Epithelial cell of esophagus (primary cell): ENCODE measurements at regions not wholly inside any gene's neighbourhood (a gene's known extent, or its start where the extent isn't known, plus 50 kb on each side); places are given as distances from the start of the nearest gene placed in this dataset.

Experiments used
- DNase-seq: peaks from one replicate; pipeline ENCODE4 v3.0.0; 2010; ENCODE audit warnings: low read depth
- H3K4me3 ChIP-seq: 2 replicates; pipeline ENCODE4 v1.5.1; 2011; ENCODE audit warnings: mild to moderate bottlenecking, low read length, control low read depth
- CTCF ChIP-seq: IDR thresholded peaks from 2 replicates; pipeline ENCODE4 v1.5.1; 2011; ENCODE audit warnings: low read depth, mild to moderate bottlenecking, low read length, control low read depth, inconsistent platforms; ENCODE audit not compliant: insufficient read depth; ENCODE audit errors: missing control alignments

- no peak for DNase-seq
- TF ChIP-seq CTCF = no peak
These were observed 84.5 kb upstream of the FAM20C start for GRCh38 chr7:107907-108306.

GRCh38 chr7:109094-109493 lies 83.3 kb upstream of the FAM20C start:
- DNase-seq = no peak
- H3K4me3 ChIP-seq = no peak overlapping the region
- no peak for TF ChIP-seq CTCF

More at GRCh38 chr7:107907-108306, 84.5 kb upstream of the FAM20C start:
- no peak overlapping the region for H3K4me3 ChIP-seq

- DNase-seq = no peak
- TF ChIP-seq CTCF = no peak
- no peak overlapping the region for H3K4me3 ChIP-seq
These were observed 82.3 kb upstream of the FAM20C start for GRCh38 chr7:109898-110556.

- no peak for TF ChIP-seq CTCF
- H3K4me3 ChIP-seq = no peak overlapping the region
- no peak for DNase-seq
These were observed 81.7 kb upstream of the FAM20C start for GRCh38 chr7:110557-111232.

GRCh38 chr7:111591-111990 lies 80.8 kb upstream of the FAM20C start:
- no peak for TF ChIP-seq CTCF
- H3K4me3 ChIP-seq = no peak overlapping the region
- DNase-seq = no peak

GRCh38 chr7:112881-113280 lies 79.5 kb upstream of the FAM20C start:
- peak; percentile 61 for DNase-seq
- TF ChIP-seq CTCF = no peak
- H3K4me3 ChIP-seq = no peak overlapping the region

- H3K4me3 ChIP-seq = no peak overlapping the region
- no peak for DNase-seq
These were observed 77.0 kb upstream of the FAM20C start for GRCh38 chr7:115274-115911.

More at GRCh38 chr7:115274-115911, 77.0 kb upstream of the FAM20C start:
- TF ChIP-seq CTCF = no peak
